Upper lobe of left lung (tissue), 6 donors: ENCODE measurements at regions not wholly inside any gene's neighbourhood (a gene's known extent, or its start where the extent isn't known, plus 50 kb on each side); places are given as distances from the start of the nearest gene placed in this dataset.
A peak's percentile ranks its signal among the peaks of the same experiment; 100 is the strongest.

Experiments
- ATAC-seq, 2 donors: fragments of 200-7000 bp; cut with Tn5 transposase; one replicate each; pipeline ENCODE4 v1.9.1; 2022; ENCODE audit warnings: mild to moderate bottlenecking in 2 of 2, moderate library complexity in 2 of 2; ENCODE audit not compliant: low FRiP score in 2 of 2
- DNase-seq, 2 donors: peaks; one replicate each; pipeline ENCODE4 v3.0.0-alpha.2; 2019 to 2020
- H3K27ac ChIP-seq, 4 donors: fragments of 200-600 bp; sonication (generic); one replicate each; pipeline ENCODE4 v1.5.1; 2016 to 2019
- H3K27me3 ChIP-seq, 4 donors: fragments of 200-600 bp; sonication (generic); one replicate each; pipeline ENCODE4 v1.5.1; 2017 to 2019
- H3K36me3 ChIP-seq, 4 donors: fragments of 200-600 bp; sonication (generic); one replicate each; pipeline ENCODE4 v1.5.1; 2016 to 2019
- H3K4me1 ChIP-seq, 4 donors: fragments of 200-600 bp; sonication (generic); one replicate each; pipeline ENCODE4 v1.5.1; 2018 to 2019
- H3K4me3 ChIP-seq, 4 donors: fragments of 200-600 bp; sonication (generic); one replicate each; pipeline ENCODE4 v1.5.1; 2017 to 2019; ENCODE audit warnings: mild to moderate bottlenecking in 2 of 4, moderate library complexity in 1 of 4
- H3K9me3 ChIP-seq, 4 donors: fragments of 200-600 bp; sonication (generic); one replicate each; pipeline ENCODE4 v1.5.1; 2018 to 2019
- EP300 ChIP-seq, 4 donors: sonication (generic); formaldehyde crosslinking; IDR thresholded peaks; one replicate each; pipeline ENCODE4 v1.5.1; 2017; ENCODE audit warnings: antibody characterized with exemption in 4 of 4, control low read depth in 2 of 4
- POLR2A ChIP-seq, 4 donors: fragments of 450-650 bp; IDR thresholded peaks; one replicate each; pipeline ENCODE4 v1.5.1; 2016 to 2017; ENCODE audit warnings: antibody characterized with exemption in 4 of 4, mild to moderate bottlenecking in 2 of 4
- POLR2AphosphoS5 ChIP-seq, 2 donors: sonication (generic); formaldehyde crosslinking; IDR thresholded peaks; one replicate each; pipeline ENCODE4 v1.5.1; 2017; ENCODE audit warnings: antibody characterized with exemption in 2 of 2
- WGBS, 2 donors: methylation state at CpG; one replicate each; pipeline ENCODE4 v1.1.5; 2017 to 2018; 5-methylcytosine and 5-hydroxymethylcytosine counted together
- small RNA-seq, 4 donors: library from RNA; depleted of rRNA; stranded (forward); fragments of <200 nt; gene quantifications; one replicate each; pipeline ENCODE3, GENCODE V24; 2016
- TF ChIP-seq, protein P1 (sequence below), 6 experiments: fragments of 450-650 bp in 4 of 6; fragments of 200-600 bp in 2 of 6; sonication (generic) in 2 of 6; IDR thresholded peaks; one replicate each; pipeline ENCODE4 v1.5.1; 2016 to 2019; ENCODE audit warnings: antibody characterized with exemption in 6 of 6
- donor health status: DM: no; HTN: no; CAD: no; lungs with moderate emphysema.
- donor health status: DM: no; HTN: yes; CAD: no; lungs with severe emphysema.

DNA sequence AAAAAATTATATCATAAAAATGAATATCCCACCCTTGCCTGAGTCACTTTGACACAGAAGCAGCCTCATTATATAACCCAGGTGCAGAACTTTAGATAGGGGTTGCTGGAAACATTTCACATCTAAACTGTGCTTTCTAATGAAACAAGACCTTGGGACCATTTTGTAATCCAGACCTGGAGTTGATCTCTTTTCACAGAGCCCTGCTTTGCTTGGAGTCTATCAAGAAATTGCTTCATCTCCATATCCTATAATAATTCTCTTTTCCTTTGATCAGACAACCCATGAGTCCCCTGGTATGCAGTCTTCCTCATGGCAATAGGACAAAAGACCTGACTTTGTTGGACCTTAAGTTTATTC lies 76.3 kb downstream of the HSD17B6 start:
- no peaks in the 10 kb centered on the region for H3K36me3 ChIP-seq
- H3K9me3 ChIP-seq, result no peaks in the 10 kb centered on the region
- no peaks in the 10 kb centered on the region for H3K27me3 ChIP-seq
- peaks cover 27 to 56% (median 37%) of the 10 kb centered on the region in 4 donors for H3K4me1 ChIP-seq
- H3K27ac ChIP-seq, result peak overlapping the region in 2 of 4 donors; percentile 38 to 61
- no peak for ATAC-seq
- H3K4me3 ChIP-seq, result no peak overlapping the region
- DNase-seq, result no peak
- TF ChIP-seq POLR2AphosphoS5 (IDR thresholded peaks at IDR 0.05), result no peak
- TF ChIP-seq POLR2A (IDR thresholded peaks at IDR 0.05), result no peak
- TF ChIP-seq, protein P1, sequence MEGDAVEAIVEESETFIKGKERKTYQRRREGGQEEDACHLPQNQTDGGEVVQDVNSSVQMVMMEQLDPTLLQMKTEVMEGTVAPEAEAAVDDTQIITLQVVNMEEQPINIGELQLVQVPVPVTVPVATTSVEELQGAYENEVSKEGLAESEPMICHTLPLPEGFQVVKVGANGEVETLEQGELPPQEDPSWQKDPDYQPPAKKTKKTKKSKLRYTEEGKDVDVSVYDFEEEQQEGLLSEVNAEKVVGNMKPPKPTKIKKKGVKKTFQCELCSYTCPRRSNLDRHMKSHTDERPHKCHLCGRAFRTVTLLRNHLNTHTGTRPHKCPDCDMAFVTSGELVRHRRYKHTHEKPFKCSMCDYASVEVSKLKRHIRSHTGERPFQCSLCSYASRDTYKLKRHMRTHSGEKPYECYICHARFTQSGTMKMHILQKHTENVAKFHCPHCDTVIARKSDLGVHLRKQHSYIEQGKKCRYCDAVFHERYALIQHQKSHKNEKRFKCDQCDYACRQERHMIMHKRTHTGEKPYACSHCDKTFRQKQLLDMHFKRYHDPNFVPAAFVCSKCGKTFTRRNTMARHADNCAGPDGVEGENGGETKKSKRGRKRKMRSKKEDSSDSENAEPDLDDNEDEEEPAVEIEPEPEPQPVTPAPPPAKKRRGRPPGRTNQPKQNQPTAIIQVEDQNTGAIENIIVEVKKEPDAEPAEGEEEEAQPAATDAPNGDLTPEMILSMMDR (IDR thresholded peaks at IDR 0.05), result no peak
- no peak for TF ChIP-seq EP300 (IDR thresholded peaks at IDR 0.05)

GRCh38 chr12:56838621-56839488 lies 75.7 kb downstream of the HSD17B6 start:
- H3K36me3 ChIP-seq, result no peaks in the 10 kb centered on the region
- TF ChIP-seq EP300 (IDR thresholded peaks at IDR 0.05) (peak in 1 of 4 donors; percentile 9), POLR2A (IDR thresholded peaks at IDR 0.05) (no peak)
- WGBS, 2 donors, result 29 to 32% methylated on average over 7 of the region's 7 CpGs
- H3K27ac ChIP-seq, result peak overlapping the region; percentile 45 to 69 (median 61)
- H3K27me3 ChIP-seq, result no peaks in the 10 kb centered on the region
- H3K9me3 ChIP-seq, result no peaks in the 10 kb centered on the region
- ATAC-seq (peak; percentile 46 to 77), DNase-seq (peak in 1 of 2 donors; percentile 62)
- H3K4me1 ChIP-seq, result peaks cover 27 to 56% (median 37%) of the 10 kb centered on the region in 4 donors
- no peak overlapping the region for H3K4me3 ChIP-seq

Small RNA genes lying in the stretch of these regions (small RNA-seq; reads per million reads assigned to genes)
- gene AC121758.2 (0 reads per million in 4 donors), gene RF00554 (0 reads per million in 4 donors)
